DOHH2 (cell line): ENCODE measurements at regions not wholly inside any gene's neighbourhood (a gene's known extent, or its start where the extent isn't known, plus 50 kb on each side); places are given as distances from the start of the nearest gene placed in this dataset.

Source experiments
- H3F3A ChIP-seq: fragments of 200-600 bp; sonication (generic), shearing (Covaris generic); 2 replicates; pipeline ENCODE4 v1.6.0; 2016; ENCODE audit warnings: antibody characterized with exemption, mild to moderate bottlenecking; ENCODE audit not compliant: control insufficient read depth, insufficient read depth
- H3K27ac ChIP-seq: fragments of 200-600 bp; sonication (generic); 2 replicates; pipeline ENCODE4 v1.5.1; 2014; ENCODE audit warnings: low read depth, mild to moderate bottlenecking, low read length, moderate library complexity
- H3K27me3 ChIP-seq: fragments of 200-600 bp; sonication (generic); 2 replicates; pipeline ENCODE4 v1.6.1; 2014; ENCODE audit warnings: mild to moderate bottlenecking, low read length, mixed read lengths; ENCODE audit not compliant: control insufficient read depth
- H3K36me3 ChIP-seq: fragments of 200-600 bp; sonication (generic); 2 replicates; pipeline ENCODE4 v1.6.1; 2014; ENCODE audit warnings: mild to moderate bottlenecking, low read length, moderate library complexity, mixed read lengths; ENCODE audit not compliant: control insufficient read depth
- H3K4me1 ChIP-seq: fragments of 200-600 bp; sonication (generic); 2 replicates; pipeline ENCODE4 v1.6.1; 2014; ENCODE audit warnings: mild to moderate bottlenecking, low read length, mixed read lengths; ENCODE audit not compliant: control insufficient read depth
- H3K4me2 ChIP-seq: fragments of 200-600 bp; sonication (generic); 2 replicates; pipeline ENCODE4 v1.6.0; 2014; ENCODE audit warnings: mild to moderate bottlenecking, low read length, moderate library complexity
- H3K4me3 ChIP-seq: fragments of 200-600 bp; sonication (generic); 2 replicates; pipeline ENCODE4 v1.5.1; 2014; ENCODE audit warnings: mild to moderate bottlenecking, low read length, mixed read lengths
- H3K79me2 ChIP-seq: fragments of 200-600 bp; sonication (generic); 2 replicates; pipeline ENCODE4 v1.6.1; 2014; ENCODE audit warnings: mild to moderate bottlenecking, low read length, mixed read lengths; ENCODE audit not compliant: control insufficient read depth
- H3K9me2 ChIP-seq: fragments of 200-600 bp; sonication (generic); replicated peaks from 2 replicates; pipeline ENCODE4 v1.6.1; 2014; ENCODE audit warnings: mild to moderate bottlenecking, low read length, mixed read lengths; ENCODE audit not compliant: control insufficient read depth
- H3K9me3 ChIP-seq: fragments of 200-600 bp; sonication (generic); 2 replicates; pipeline ENCODE4 v1.6.1; 2014; ENCODE audit warnings: antibody characterized with exemption, low read length, mixed read lengths; ENCODE audit not compliant: control insufficient read depth, insufficient read depth
- H4K20me1 ChIP-seq: fragments of 200-600 bp; sonication (generic); 2 replicates; pipeline ENCODE4 v1.6.0; 2014; ENCODE audit warnings: low read depth, mild to moderate bottlenecking, antibody characterized with exemption, low read length, moderate library complexity; ENCODE audit not compliant: control insufficient read depth, insufficient read depth
- EZH2phosphoT487 ChIP-seq: fragments of 200-600 bp; sonication (generic); IDR thresholded peaks from 2 replicates; pipeline ENCODE4 v1.6.1; 2017; ENCODE audit warnings: borderline replicate concordance, mild to moderate bottlenecking, antibody characterized with exemption, low read length, moderate library complexity, mixed read lengths
- TF ChIP-seq, protein P1 (sequence below): fragments of 200-600 bp; sonication (generic); IDR thresholded peaks from one replicate; pipeline ENCODE4 v1.5.1; 2014; ENCODE audit warnings: antibody characterized with exemption, mild to moderate bottlenecking, low read depth, low read length; ENCODE audit not compliant: poor library complexity, severe bottlenecking

DNA sequence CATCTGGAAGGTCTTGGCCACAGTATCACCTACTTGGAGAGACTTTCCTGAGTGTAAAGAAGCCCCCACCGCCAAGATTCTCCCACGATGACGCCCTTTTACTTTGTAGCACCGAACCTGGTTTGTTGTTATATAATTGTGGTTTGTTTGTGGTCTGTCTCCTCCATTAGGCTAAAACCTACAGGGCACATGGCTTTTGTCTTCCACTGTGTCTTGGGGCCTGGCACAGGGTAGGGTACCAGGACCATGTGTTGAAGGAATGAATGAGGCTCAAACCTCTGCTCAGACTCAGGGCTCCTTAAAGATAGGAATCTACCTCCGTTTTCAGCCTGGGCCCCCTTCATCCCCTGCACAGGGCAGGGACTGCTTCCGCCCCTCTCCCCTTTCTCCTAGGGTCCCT, 59.4 kb upstream of the CCDC167 start:
- TF ChIP-seq EZH2phosphoT487 = no peak
- TF ChIP-seq, protein P1, sequence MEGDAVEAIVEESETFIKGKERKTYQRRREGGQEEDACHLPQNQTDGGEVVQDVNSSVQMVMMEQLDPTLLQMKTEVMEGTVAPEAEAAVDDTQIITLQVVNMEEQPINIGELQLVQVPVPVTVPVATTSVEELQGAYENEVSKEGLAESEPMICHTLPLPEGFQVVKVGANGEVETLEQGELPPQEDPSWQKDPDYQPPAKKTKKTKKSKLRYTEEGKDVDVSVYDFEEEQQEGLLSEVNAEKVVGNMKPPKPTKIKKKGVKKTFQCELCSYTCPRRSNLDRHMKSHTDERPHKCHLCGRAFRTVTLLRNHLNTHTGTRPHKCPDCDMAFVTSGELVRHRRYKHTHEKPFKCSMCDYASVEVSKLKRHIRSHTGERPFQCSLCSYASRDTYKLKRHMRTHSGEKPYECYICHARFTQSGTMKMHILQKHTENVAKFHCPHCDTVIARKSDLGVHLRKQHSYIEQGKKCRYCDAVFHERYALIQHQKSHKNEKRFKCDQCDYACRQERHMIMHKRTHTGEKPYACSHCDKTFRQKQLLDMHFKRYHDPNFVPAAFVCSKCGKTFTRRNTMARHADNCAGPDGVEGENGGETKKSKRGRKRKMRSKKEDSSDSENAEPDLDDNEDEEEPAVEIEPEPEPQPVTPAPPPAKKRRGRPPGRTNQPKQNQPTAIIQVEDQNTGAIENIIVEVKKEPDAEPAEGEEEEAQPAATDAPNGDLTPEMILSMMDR = no peak
- Histone ChIP-seq H4K20me1 (no peaks in the 10 kb centered on the region; the same call in 1 of the 2 replicates), H3K4me1 (peaks cover 29% of the 10 kb centered on the region), H3K9me3 (peaks cover 4% of the 10 kb centered on the region; the same call in 1 of the 2 replicates), H3F3A (no peaks in the 10 kb centered on the region), H3K9me2 (no peaks in the 10 kb centered on the region), H3K4me3 (no peak overlapping the region), H3K79me2 (no peaks in the 10 kb centered on the region), H3K27me3 (peaks cover 97% of the 10 kb centered on the region), H3K36me3 (no peaks in the 10 kb centered on the region), H3K27ac (no peak overlapping the region), H3K4me2 (no peak overlapping the region)

DNA sequence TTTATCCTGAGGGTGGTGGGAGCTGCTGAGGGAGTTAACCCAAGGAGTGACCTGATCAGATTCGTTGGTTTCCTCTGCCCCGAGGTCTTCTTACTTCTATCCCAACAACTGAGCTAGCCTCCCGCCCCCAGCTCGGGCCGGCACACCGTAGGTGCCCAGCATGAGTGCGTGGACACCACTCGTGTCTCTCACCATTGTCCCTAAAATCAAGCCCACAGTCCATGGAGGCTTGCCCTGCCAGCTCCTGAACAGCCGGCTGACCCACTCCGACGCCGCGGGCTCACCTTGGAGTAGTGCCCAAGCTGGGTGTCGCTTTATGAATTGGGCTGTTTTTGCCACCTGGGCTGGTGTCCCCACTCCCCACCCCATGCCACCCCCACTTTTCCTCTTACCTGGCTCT, 59.0 kb upstream of the CCDC167 start:
- H3K36me3 ChIP-seq = no peaks in the 10 kb centered on the region
- H3K27ac ChIP-seq = no peak overlapping the region

DNA sequence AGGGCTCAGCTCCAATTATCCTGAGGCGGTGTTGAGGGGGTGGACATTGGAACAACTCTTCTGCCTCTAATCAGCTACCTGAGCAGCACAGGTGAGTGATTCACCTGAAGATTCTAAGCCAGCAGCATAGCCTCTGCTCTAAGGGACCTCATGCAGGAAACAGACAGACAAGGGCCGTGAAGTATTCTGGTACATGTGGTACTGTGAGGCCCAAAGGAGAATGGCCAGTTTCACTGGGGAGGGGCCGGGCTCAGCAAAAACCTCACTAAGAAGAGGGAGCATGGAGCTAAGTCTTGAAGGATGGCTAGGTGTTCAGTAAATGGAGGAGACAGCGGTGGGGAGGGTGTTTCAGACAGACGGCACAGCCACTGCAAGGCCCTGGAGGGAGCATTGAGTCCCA, 58.5 kb upstream of the CCDC167 start:
- Histone ChIP-seq H3K9me3 (peaks cover 4% of the 10 kb centered on the region; the same call in 1 of the 2 replicates), H4K20me1 (no peaks in the 10 kb centered on the region; the same call in 1 of the 2 replicates), H3K4me3 (no peak overlapping the region), H3K4me1 (peaks cover 34% of the 10 kb centered on the region), H3K79me2 (no peaks in the 10 kb centered on the region), H3K4me2 (no peak overlapping the region), H3K27ac (no peak overlapping the region), H3F3A (no peaks in the 10 kb centered on the region), H3K36me3 (no peaks in the 10 kb centered on the region), H3K27me3 (peaks cover 97% of the 10 kb centered on the region), H3K9me2 (no peaks in the 10 kb centered on the region)
- TF ChIP-seq, protein P1 = no peak

More for the DNA sequence above, 59.0 kb upstream of the CCDC167 start:
- peaks cover 31% of the 10 kb centered on the region for H3K4me1 ChIP-seq
- TF ChIP-seq, protein P1 = no peak
- no peak for TF ChIP-seq EZH2phosphoT487
- no peaks in the 10 kb centered on the region for H3K79me2 ChIP-seq
- no peak overlapping the region for H3K4me2 ChIP-seq
- no peak overlapping the region for H3K4me3 ChIP-seq
- H3K9me2 ChIP-seq = no peaks in the 10 kb centered on the region
- peaks cover 4% of the 10 kb centered on the region; the same call in 1 of the 2 replicates for H3K9me3 ChIP-seq
- peaks cover 97% of the 10 kb centered on the region for H3K27me3 ChIP-seq
- H4K20me1 ChIP-seq = no peaks in the 10 kb centered on the region; the same call in 1 of the 2 replicates
- H3F3A ChIP-seq = no peaks in the 10 kb centered on the region
